HG03460 (cell line): ENCODE measurements at regions not wholly inside any gene's neighbourhood (a gene's known extent, or its start where the extent isn't known, plus 50 kb on each side); places are given as distances from the start of the nearest gene placed in this dataset.

ENCODE experiments used
- ATAC-seq: cut with Tn5 transposase; IDR thresholded peaks from one replicate; pipeline ENCODE4 v1.9.1; 2021; ENCODE audit not compliant: unreplicated experiment

- no peak for ATAC-seq
Measured at GRCh38 chr11:70669871-70670675, 271.7 kb downstream of the CTTN start.

GRCh38 chr11:70670676-70671034 lies 272.3 kb downstream of the CTTN start:
- no peak for ATAC-seq

- no peak for ATAC-seq
Measured at GRCh38 chr11:70671083-70671482, 272.8 kb downstream of the CTTN start.

- ATAC-seq, result no peak
Measured at GRCh38 chr11:70671611-70672010, 273.3 kb downstream of the CTTN start.

- ATAC-seq, result no peak
Measured at GRCh38 chr11:70672991-70673653, 274.8 kb downstream of the CTTN start.

GRCh38 chr11:70674605-70675004 lies 276.3 kb downstream of the CTTN start:
- ATAC-seq, result no peak

- no peak for ATAC-seq
Measured at GRCh38 chr11:70675697-70676374, 277.5 kb downstream of the CTTN start.

GRCh38 chr11:70677232-70677916 lies 279.0 kb downstream of the CTTN start:
- ATAC-seq, result no peak

- ATAC-seq, result no peak
Measured at GRCh38 chr11:70678931-70679900, 280.9 kb downstream of the CTTN start.

- ATAC-seq, result no peak
Measured at GRCh38 chr11:70680781-70681281, 282.5 kb downstream of the CTTN start.

- ATAC-seq, result no peak
Measured at GRCh38 chr11:70682056-70682455, 283.7 kb downstream of the CTTN start.

- ATAC-seq, result no peak
Measured at GRCh38 chr11:70682760-70683159, 284.4 kb downstream of the CTTN start.

- no peak for ATAC-seq
Measured at GRCh38 chr11:70687716-70688115, 289.4 kb downstream of the CTTN start.

GRCh38 chr11:70688142-70688541 lies 289.8 kb downstream of the CTTN start:
- ATAC-seq, result no peak

- ATAC-seq, result no peak
Measured at GRCh38 chr11:70689764-70690163, 291.4 kb downstream of the CTTN start.

GRCh38 chr11:70692131-70692530 lies 293.8 kb downstream of the CTTN start:
- ATAC-seq, result no peak

- ATAC-seq, result no peak
Measured at GRCh38 chr11:70694371-70694770, 296.0 kb downstream of the CTTN start.

- no peak for ATAC-seq
Measured at GRCh38 chr11:70695086-70695960, 297.0 kb downstream of the CTTN start.

GRCh38 chr11:70696076-70696475 lies 297.7 kb downstream of the CTTN start:
- ATAC-seq, result no peak
